GM12892 (cell line): ENCODE measurements at regions not wholly inside any gene's neighbourhood (a gene's known extent, or its start where the extent isn't known, plus 50 kb on each side); places are given as distances from the start of the nearest gene placed in this dataset.

ENCODE experiments used
- POLR2A ChIP-seq: IDR thresholded peaks from 2 replicates; pipeline ENCODE4 v1.6.1; 2011; ENCODE audit warnings: low read depth, low read length, control low read depth
- POLR2AphosphoS5 ChIP-seq: IDR thresholded peaks from 2 replicates; pipeline ENCODE4 v1.6.1; 2011; ENCODE audit warnings: low read depth, low read length, control low read depth

GRCh38 chr13:40028446-40028845 is 373.0 kb downstream of the COG6 start:
- TF ChIP-seq POLR2AphosphoS5 = no peak
- TF ChIP-seq POLR2A = no peak
